Epithelial cell of proximal tubule (primary cell): ENCODE measurements at regions not wholly inside any gene's neighbourhood (a gene's known extent, or its start where the extent isn't known, plus 50 kb on each side); places are given as distances from the start of the nearest gene placed in this dataset.

ENCODE experiments used
- DNase-seq: peaks from one replicate; pipeline ENCODE4 v3.0.0-alpha.2; 2011; ENCODE audit warnings: low read depth
- H3K4me3 ChIP-seq: 2 replicates; pipeline ENCODE4 v1.5.1; 2011; ENCODE audit warnings: low read depth, mild to moderate bottlenecking, low read length
- TF ChIP-seq, protein P1 (sequence below): conservative IDR thresholded peaks from 2 replicates; pipeline ENCODE4 v1.5.1; 2012; ENCODE audit warnings: low read depth, mild to moderate bottlenecking, low read length

DNA sequence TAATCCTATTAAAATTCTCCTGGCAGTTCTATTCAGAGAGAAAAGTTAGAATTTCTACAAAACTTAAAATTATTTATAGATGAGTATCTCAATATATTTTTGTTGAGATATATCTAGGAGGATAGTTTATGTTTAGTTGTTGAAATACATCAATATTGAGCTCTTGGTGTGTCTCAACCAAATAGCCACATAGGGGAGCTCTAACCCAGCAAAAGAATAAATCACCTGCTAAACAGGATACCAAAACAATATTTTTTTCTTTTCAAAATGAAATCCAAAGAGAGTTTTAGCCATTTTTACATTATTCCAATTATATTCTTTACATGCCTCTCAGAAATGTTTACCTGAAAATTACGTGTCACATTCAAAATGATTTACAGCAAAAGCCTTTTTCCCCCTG lies 954.7 kb downstream of the SLITRK6 start:
- TF ChIP-seq, protein P1, sequence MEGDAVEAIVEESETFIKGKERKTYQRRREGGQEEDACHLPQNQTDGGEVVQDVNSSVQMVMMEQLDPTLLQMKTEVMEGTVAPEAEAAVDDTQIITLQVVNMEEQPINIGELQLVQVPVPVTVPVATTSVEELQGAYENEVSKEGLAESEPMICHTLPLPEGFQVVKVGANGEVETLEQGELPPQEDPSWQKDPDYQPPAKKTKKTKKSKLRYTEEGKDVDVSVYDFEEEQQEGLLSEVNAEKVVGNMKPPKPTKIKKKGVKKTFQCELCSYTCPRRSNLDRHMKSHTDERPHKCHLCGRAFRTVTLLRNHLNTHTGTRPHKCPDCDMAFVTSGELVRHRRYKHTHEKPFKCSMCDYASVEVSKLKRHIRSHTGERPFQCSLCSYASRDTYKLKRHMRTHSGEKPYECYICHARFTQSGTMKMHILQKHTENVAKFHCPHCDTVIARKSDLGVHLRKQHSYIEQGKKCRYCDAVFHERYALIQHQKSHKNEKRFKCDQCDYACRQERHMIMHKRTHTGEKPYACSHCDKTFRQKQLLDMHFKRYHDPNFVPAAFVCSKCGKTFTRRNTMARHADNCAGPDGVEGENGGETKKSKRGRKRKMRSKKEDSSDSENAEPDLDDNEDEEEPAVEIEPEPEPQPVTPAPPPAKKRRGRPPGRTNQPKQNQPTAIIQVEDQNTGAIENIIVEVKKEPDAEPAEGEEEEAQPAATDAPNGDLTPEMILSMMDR, result peak; percentile 58
- DNase-seq, result no peak
- no peak overlapping the region for H3K4me3 ChIP-seq

- H3K4me3 ChIP-seq, result no peak overlapping the region
- no peak for DNase-seq
- TF ChIP-seq, protein P1, result no peak
Measured at GRCh38 chr13:84843368-84843767, 955.9 kb downstream of the SLITRK6 start.

DNA sequence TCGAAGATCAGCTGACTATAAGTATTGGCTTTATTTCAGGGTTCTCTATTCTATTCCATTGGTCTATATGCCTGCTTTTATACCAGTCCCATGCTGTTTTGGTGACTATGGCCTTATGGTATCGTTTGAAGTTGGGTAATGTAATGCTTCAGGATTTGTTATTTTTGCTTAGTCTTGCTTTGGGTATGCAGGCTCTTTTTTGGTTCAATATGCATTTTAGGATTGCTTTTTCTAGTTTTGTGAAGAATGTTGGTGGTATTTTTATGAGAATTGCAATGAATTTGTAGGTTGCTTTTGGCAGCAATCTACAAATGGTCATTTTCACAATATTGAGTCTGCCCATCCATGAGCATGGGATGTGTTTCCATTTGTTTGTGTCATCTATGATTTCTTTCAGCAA lies 951.9 kb upstream of the SLITRK1 start:
- no peak for DNase-seq
- TF ChIP-seq, protein P1, result no peak

GRCh38 chr13:84831666-84832657 lies 949.7 kb upstream of the SLITRK1 start:
- TF ChIP-seq, protein P1, result no peak
- DNase-seq, result no peak
- no peak overlapping the region for H3K4me3 ChIP-seq

More for the DNA sequence above, 951.9 kb upstream of the SLITRK1 start:
- H3K4me3 ChIP-seq, result no peak overlapping the region

GRCh38 chr13:84823528-84823927 lies 941.3 kb upstream of the SLITRK1 start:
- DNase-seq, result no peak
- no peak overlapping the region for H3K4me3 ChIP-seq
- TF ChIP-seq, protein P1, result no peak

DNA sequence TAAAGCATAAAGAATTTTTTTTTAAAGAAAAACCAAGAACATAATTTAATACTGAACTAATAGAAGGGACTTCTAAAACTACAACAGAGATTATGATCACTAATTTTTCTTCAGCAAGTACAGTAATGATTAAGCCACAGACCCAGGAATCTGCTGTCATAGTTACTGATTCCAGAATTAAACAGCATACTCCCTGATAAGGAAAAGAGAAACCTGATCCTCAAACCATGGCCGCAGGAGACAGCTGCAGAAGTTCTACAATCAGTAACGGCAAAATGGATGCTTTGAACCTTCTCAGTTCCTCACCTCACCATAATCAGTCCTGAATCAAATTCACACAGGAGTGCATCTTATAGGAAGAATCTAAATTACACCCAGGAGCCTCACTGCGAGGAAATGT lies 939.0 kb upstream of the SLITRK1 start:
- TF ChIP-seq, protein P1, result no peak
- H3K4me3 ChIP-seq, result no peak overlapping the region
- no peak for DNase-seq

DNA sequence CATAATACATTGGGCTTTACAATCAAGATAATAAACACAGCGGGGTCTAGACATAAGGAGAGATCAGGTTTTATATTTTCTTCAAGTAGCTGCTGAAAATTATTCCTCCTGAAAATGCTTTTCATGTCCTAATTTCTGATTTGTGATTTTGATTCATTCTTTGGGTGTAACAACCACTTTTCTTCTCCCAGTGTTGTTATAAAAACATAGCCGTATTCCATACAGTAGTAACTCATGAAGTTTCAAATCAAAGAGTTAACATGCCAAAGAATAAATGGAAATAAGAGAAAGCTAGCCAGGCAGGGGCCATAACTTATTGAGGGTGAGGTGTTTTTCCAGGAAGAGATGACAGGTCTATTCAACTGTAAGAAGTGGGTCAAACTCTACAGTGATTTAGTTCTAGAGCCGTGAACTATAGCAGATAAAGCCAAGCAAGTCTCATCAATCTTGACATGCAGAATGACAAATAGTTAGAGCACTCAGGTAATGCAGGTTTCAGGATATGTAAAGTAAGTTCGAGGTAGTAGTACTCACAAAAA lies 934.4 kb upstream of the SLITRK1 start:
- no peak for DNase-seq
- TF ChIP-seq, protein P1, result no peak
- no peak overlapping the region for H3K4me3 ChIP-seq
